ENCODE measurements at regions not wholly inside any gene's neighbourhood (a gene's known extent, or its start where the extent isn't known, plus 50 kb on each side); places are given as distances from the start of the nearest gene placed in this dataset.
"Not testable (repeated sequence)": the region's sequence is repeated elsewhere in the genome, so short reads cannot be mapped to it uniquely, and the experiment has no call there.

GRCh38 chr17:18572536-18572935 is 71.7 kb downstream of the TBC1D28 start:
- H3K4me1 ChIP-seq (ENCODE audit: insufficient read depth, low read length); H3K27me3 Mint-ChIP-seq; H3K27me3 ChIP-seq (ENCODE audit: control insufficient read depth in 1 of 2, insufficient read depth in 2 of 2, low read length in 2 of 2); H3K27ac Mint-ChIP-seq; H3K27ac ChIP-seq (ENCODE audit: low read depth in 1 of 2, low read length in 2 of 2); H3K4me3 ChIP-seq (ENCODE audit: low read length); H3K4me1 Mint-ChIP-seq (ENCODE audit: low read depth); H3K36me3 ChIP-seq (ENCODE audit: insufficient read depth, low read length); ATAC-seq (ENCODE audit: poor library complexity); H3K9me3 Mint-ChIP-seq; DNase-seq; CTCF ChIA-PET; POLR2A ChIA-PET; intact Hi-C loops (cut with DNase I, micrococcal nuclease); H3K4me3 Mint-ChIP-seq; H3K9me3 ChIP-seq (ENCODE audit: control insufficient read depth in 1 of 2, insufficient read depth in 1 of 2, low read length in 2 of 2): not testable (repeated sequence)
- H3K36me3 Mint-ChIP-seq (ENCODE audit: low read depth): peaks cover 15% of the 10 kb centered on the region

DNA sequence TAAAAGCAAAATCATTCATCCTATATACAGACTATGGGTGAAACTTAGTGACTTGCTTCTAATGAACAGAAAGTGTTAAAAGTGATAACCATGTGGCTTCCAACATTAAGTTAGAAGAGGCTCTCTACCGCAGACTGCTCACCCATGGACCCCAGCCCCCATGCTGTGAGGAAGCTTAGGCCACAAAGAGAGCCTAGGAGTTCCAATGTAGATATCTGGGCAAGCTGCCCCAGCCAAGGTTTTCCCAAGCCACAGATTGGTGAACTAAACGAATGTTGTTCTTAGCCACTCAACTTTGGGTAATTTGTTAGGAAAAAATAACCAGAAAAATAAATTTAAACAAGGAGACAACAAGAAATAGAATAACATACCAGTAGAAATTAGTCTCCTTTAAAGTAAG is 70.1 kb downstream of the TBC1D28 start:
- H3K27me3 ChIP-seq (ENCODE audit: control insufficient read depth in 1 of 2, insufficient read depth in 2 of 2, low read length in 2 of 2); H3K4me3 Mint-ChIP-seq; H3K4me1 Mint-ChIP-seq (ENCODE audit: low read depth); H3K9me3 Mint-ChIP-seq; H3K27me3 Mint-ChIP-seq; H3K27ac Mint-ChIP-seq; POLR2A ChIA-PET; H3K9me3 ChIP-seq (ENCODE audit: control insufficient read depth in 1 of 2, insufficient read depth in 1 of 2, low read length in 2 of 2); H3K27ac ChIP-seq (ENCODE audit: low read depth in 1 of 2, low read length in 2 of 2); CTCF ChIA-PET; DNase-seq; H3K36me3 ChIP-seq (ENCODE audit: insufficient read depth, low read length); intact Hi-C loops (cut with DNase I, micrococcal nuclease); ATAC-seq (ENCODE audit: poor library complexity); H3K4me3 ChIP-seq (ENCODE audit: low read length); H3K4me1 ChIP-seq (ENCODE audit: insufficient read depth, low read length): not testable (repeated sequence)
- H3K36me3 Mint-ChIP-seq (ENCODE audit: low read depth): peaks cover 15% of the 10 kb centered on the region

All from CD4-positive, alpha-beta T cell (primary cell).